Ishikawa (cell line): ENCODE measurements at regions not wholly inside any gene's neighbourhood (a gene's known extent, or its start where the extent isn't known, plus 50 kb on each side); places are given as distances from the start of the nearest gene placed in this dataset.

Source experiments
- CEBPB ChIP-seq: IDR thresholded peaks from 2 replicates; pipeline ENCODE4 v1.6.1; 2012
- CREB1 ChIP-seq: IDR thresholded peaks from 2 replicates; pipeline ENCODE4 v1.6.1; 2012; ENCODE audit warnings: low read depth
- EP300 ChIP-seq: IDR thresholded peaks from 2 replicates; pipeline ENCODE4 v1.6.1; 2012; ENCODE audit warnings: borderline replicate concordance
- FOXM1 ChIP-seq: IDR thresholded peaks from 2 replicates; pipeline ENCODE4 v1.6.1; 2012; ENCODE audit warnings: low read depth, borderline replicate concordance
- NFIC ChIP-seq: IDR thresholded peaks from 2 replicates; pipeline ENCODE4 v1.6.1; 2012
- RAD21 ChIP-seq: IDR thresholded peaks from 2 replicates; pipeline ENCODE4 v1.6.1; 2012; ENCODE audit warnings: low read depth
- TAF1 ChIP-seq: IDR thresholded peaks from 2 replicates; pipeline ENCODE4 v1.6.1; 2012; ENCODE audit warnings: low read depth, mild to moderate bottlenecking
- TEAD4 ChIP-seq: IDR thresholded peaks from 2 replicates; pipeline ENCODE4 v1.6.1; 2012
- YY1 ChIP-seq: IDR thresholded peaks from 2 replicates; pipeline ENCODE4 v1.6.1; 2012; ENCODE audit warnings: low read depth
- TF ChIP-seq, protein P1 (sequence below): IDR thresholded peaks from 2 replicates; pipeline ENCODE4 v1.6.1; 2012
- TF ChIP-seq, protein P2 (sequence below): IDR thresholded peaks from 2 replicates; pipeline ENCODE4 v1.6.1; 2012; ENCODE audit warnings: low read depth, mild to moderate bottlenecking
- TF ChIP-seq, protein P3 (sequence below): IDR thresholded peaks from 2 replicates; pipeline ENCODE4 v1.6.1; 2012

DNA sequence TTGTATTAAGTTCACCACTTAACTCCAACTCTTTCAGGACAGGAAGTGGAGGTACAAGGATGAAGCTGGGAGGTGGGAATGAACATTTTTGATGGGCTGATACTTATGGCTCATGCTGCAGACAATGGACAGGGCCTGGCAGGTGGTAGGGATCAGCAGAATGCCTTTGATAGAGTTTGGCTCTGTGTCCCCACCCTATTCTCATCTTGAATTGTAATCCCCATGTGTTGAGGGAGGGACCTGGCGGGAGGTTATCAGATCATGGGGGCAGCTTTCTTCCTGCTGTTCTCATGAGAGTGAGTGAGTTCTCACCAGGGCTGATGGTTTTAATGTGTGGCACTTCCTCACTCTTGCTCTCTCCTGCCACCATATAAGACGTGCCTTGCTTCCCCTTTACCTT lies 87.3 kb upstream of the PRLR start:
- TF ChIP-seq EP300 (no peak), NFIC (no peak), TAF1 (no peak), YY1 (no peak), TEAD4 (no peak), RAD21 (no peak), CEBPB (no peak), CREB1 (no peak), FOXM1 (no peak)
- TF ChIP-seq, protein P1, sequence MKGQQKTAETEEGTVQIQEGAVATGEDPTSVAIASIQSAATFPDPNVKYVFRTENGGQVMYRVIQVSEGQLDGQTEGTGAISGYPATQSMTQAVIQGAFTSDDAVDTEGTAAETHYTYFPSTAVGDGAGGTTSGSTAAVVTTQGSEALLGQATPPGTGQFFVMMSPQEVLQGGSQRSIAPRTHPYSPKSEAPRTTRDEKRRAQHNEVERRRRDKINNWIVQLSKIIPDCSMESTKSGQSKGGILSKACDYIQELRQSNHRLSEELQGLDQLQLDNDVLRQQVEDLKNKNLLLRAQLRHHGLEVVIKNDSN: no peak
- TF ChIP-seq, protein P2, sequence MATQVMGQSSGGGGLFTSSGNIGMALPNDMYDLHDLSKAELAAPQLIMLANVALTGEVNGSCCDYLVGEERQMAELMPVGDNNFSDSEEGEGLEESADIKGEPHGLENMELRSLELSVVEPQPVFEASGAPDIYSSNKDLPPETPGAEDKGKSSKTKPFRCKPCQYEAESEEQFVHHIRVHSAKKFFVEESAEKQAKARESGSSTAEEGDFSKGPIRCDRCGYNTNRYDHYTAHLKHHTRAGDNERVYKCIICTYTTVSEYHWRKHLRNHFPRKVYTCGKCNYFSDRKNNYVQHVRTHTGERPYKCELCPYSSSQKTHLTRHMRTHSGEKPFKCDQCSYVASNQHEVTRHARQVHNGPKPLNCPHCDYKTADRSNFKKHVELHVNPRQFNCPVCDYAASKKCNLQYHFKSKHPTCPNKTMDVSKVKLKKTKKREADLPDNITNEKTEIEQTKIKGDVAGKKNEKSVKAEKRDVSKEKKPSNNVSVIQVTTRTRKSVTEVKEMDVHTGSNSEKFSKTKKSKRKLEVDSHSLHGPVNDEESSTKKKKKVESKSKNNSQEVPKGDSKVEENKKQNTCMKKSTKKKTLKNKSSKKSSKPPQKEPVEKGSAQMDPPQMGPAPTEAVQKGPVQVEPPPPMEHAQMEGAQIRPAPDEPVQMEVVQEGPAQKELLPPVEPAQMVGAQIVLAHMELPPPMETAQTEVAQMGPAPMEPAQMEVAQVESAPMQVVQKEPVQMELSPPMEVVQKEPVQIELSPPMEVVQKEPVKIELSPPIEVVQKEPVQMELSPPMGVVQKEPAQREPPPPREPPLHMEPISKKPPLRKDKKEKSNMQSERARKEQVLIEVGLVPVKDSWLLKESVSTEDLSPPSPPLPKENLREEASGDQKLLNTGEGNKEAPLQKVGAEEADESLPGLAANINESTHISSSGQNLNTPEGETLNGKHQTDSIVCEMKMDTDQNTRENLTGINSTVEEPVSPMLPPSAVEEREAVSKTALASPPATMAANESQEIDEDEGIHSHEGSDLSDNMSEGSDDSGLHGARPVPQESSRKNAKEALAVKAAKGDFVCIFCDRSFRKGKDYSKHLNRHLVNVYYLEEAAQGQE: no peak
- TF ChIP-seq, protein P3, sequence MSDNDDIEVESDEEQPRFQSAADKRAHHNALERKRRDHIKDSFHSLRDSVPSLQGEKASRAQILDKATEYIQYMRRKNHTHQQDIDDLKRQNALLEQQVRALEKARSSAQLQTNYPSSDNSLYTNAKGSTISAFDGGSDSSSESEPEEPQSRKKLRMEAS: no peak
